22Rv1 (cell line): ENCODE measurements at regions not wholly inside any gene's neighbourhood (a gene's known extent, or its start where the extent isn't known, plus 50 kb on each side); places are given as distances from the start of the nearest gene placed in this dataset.

Experiments used
- ZFX ChIP-seq: fragments of 450-650 bp; IDR thresholded peaks from 2 replicates; pipeline ENCODE4 v1.6.1; 2017; ENCODE audit warnings: antibody characterized with exemption, borderline replicate concordance
- TF ChIP-seq, protein P1 (sequence below): fragments of 450-650 bp; IDR thresholded peaks from 2 replicates; pipeline ENCODE4 v1.5.1; 2017; ENCODE audit warnings: mild to moderate bottlenecking

DNA sequence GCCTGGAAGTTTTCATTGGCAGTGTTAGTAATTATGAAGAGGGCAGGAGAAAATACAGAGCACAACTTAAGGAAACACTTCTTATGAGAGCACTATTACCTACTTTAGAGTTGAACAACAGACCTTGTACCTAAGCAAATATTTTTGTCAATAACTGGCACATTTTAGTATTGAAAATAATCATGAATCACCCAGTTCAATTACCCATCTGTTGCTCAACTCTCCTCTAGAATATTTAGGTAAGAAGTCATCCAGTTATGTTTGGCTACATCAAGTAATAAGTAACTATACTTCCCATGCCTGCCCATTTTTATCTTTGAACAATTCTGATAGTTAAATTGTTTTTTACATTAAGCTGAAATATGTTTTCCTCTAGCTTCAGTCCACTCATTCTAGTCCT is 893.4 kb downstream of the DIAPH3 start:
- TF ChIP-seq, protein P1, sequence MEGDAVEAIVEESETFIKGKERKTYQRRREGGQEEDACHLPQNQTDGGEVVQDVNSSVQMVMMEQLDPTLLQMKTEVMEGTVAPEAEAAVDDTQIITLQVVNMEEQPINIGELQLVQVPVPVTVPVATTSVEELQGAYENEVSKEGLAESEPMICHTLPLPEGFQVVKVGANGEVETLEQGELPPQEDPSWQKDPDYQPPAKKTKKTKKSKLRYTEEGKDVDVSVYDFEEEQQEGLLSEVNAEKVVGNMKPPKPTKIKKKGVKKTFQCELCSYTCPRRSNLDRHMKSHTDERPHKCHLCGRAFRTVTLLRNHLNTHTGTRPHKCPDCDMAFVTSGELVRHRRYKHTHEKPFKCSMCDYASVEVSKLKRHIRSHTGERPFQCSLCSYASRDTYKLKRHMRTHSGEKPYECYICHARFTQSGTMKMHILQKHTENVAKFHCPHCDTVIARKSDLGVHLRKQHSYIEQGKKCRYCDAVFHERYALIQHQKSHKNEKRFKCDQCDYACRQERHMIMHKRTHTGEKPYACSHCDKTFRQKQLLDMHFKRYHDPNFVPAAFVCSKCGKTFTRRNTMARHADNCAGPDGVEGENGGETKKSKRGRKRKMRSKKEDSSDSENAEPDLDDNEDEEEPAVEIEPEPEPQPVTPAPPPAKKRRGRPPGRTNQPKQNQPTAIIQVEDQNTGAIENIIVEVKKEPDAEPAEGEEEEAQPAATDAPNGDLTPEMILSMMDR, result no peak
- TF ChIP-seq ZFX, result no peak
